GM18907 (cell line): ENCODE measurements at regions not wholly inside any gene's neighbourhood (a gene's known extent, or its start where the extent isn't known, plus 50 kb on each side); places are given as distances from the start of the nearest gene placed in this dataset.
A peak's percentile ranks its signal among the peaks of the same experiment; 100 is the strongest.

Experiments used
- ATAC-seq: cut with Tn5 transposase; IDR thresholded peaks from one replicate; pipeline ENCODE4 v1.9.1; 2021; ENCODE audit warnings: mild to moderate bottlenecking, moderate library complexity; ENCODE audit not compliant: unreplicated experiment

- no peak for ATAC-seq
These were observed 264.0 kb downstream of the MREG start for GRCh38 chr2:215749092-215749957.

GRCh38 chr2:215748446-215748845 lies 264.9 kb downstream of the MREG start:
- no peak for ATAC-seq

DNA sequence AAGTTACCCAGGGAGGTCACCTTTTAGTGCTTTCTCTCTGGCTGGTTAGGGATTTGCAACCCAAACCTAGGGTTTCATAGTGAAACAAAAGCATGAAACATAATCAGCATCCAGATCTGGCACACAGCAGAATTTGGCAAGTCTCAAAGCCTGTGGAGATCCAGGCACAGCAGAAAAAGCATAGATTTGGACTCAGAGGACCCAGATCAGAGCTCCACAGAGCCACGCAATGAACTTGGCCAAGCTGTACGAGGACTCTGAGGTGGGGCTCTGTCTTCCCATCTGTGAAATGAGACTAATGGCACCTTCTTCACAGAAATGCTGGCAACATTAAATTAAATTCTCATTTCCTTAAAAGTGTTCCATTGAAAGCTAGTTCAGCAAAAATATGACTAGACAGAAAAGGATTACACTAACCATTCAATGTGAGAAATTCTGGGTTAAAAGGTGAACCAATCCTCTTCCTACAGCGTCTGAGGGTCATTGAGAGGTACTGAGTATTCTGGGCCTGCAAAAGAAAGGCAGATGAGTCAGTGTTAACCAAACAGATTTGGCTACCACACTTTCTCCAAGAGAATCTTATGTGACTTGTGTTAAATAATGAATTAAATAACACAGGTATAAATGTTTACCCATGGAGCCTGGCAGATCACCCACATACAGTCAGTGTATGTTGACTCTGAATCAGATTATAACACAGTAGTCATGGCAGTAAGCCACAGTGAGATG lies 266.3 kb downstream of the MREG start:
- no peak for ATAC-seq

DNA sequence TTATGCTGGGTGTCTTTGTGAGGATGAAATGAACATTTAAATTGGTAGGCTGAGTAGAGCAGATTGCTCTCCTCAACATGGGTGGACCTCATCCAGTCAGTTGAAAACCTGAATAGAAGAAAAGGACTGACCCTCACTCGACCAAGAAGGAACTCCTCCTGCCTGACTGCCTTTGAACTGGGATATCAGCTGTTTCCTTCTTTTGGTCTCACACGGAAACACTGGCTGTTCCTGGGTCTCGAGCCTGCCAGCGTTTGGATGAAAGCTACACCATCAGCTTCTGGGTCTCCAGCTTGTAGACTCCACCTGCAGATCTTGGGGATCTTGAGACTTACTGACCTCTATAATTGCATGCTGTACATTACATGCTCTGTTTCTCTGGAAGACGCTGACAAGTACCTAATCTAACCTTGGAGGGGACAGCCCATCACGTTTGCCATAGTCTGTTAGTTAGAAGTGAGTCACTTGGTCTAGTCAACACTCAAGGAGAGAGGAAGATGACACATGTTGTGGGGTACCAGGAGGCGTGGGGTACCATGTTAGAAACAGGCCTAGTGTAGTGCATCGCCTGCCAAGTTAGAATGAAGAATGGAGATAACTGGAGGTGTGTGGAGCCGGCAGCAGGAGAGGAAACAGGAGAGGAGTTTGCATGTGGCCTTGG lies 267.0 kb downstream of the MREG start:
- no peak for ATAC-seq

DNA sequence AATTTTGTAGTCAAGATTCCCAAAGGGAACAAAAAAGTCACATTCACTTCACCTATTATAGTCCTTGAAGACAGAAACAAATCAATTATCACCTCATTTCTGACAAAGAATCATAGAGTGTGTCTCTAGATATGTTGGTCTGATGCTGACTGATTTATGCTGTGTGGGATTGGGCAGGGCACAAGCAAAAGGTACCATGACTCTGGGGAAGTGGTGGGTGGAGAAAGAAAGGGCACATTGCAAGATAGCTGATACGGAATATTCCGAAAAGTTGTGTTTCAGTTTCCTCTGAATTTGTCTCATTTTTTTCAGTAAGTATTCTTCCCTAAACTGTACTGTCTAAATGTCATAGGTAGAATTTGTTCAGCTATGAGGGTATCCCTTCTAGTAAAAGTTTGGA lies 268.0 kb downstream of the MREG start:
- ATAC-seq: no peak

DNA sequence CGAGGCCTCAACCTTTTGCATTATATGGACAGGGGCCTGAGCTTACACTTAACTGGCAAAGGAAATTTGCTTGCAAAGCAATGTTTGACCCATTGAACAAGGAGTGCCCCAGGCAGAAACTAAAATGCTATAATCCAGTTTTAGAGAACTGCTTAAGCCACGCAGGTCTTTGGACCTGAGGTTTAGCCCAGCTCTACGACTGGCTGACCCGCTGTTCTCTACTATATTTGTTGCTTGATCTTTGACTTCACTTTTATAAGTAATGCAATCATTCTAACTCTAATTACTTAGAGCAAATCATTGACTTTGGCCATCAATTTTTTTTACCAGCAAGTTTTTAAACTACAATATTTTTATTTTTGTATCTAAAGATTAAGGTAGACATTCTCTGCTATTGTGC lies 268.8 kb downstream of the MREG start:
- no peak for ATAC-seq

DNA sequence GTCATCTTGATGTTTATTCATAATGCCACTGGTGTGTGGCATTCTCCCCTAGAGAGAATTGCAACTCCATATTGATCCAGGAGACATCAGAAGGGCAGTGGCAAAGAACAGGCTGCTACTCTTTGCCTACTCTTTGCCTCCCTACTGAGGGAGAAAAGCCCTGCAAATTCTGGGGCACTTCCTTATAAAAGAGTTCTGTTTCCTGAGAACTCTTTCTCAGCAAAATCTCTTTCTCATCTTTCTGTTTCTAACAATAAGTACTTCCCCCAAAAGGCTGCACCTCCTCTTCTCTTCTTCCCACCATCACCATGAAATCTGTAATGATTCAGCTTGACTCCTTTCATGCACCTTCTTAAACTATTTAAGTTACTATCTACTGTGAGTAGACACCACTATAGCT lies 270.3 kb downstream of the MREG start:
- no peak for ATAC-seq

DNA sequence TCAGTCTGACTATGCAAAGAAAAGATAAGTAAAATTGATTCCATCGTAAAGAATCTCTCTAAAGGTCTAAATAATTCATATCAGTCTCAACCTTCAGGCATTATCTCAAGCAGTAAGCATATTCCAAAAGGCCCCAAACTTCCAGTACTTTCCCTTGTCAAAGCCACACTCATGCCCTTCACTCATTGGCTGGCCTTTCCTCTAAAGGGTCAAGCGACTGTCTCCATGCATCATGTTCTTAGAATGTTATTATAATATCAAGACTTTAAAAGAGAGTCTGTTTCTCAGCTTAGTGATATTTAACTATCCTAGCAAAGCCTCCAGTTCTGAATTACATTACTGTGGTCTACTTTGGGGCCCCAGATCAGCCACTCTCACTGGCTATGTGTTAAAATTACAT lies 271.3 kb downstream of the MREG start:
- ATAC-seq: no peak

DNA sequence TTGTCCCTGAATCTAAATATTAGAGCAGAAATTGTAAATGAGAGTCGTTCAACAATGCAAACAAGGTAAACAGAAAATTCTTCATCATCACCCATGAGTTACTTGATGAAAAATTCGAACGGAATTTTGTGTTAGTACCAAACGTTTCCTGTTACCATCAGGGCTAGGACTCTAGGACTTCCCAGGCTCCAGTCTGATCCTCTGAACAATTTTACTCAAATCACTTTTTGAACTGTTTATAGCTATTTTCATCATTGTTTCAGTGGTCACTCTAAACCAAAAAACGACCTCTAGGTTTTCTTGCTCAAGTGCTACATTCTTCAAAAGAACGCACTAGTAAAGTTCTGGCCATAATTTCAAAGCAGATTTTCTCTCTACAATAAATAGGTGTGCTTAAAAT lies 273.3 kb downstream of the MREG start:
- no peak for ATAC-seq

DNA sequence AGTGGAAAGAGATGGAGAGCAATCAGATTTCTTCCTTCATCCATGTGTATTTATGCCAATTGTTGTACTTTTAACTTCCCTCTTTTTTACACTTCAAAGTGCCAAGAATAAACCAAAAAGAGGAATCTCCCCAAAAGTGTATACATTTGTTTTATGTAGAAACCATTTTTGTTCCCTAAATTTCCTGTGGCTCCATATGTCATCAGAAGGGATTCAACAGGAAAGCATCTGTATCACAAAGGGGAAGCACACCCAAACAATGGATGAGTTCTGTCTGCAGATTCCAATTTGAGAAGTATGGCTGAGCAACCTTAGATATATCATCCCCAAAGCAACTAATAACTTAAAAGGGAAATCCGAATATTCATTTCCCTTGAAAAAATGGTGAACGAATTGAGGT lies 275.0 kb downstream of the MREG start:
- ATAC-seq: no peak

- no peak for ATAC-seq
These were observed 275.9 kb downstream of the MREG start for GRCh38 chr2:215737477-215737876.

DNA sequence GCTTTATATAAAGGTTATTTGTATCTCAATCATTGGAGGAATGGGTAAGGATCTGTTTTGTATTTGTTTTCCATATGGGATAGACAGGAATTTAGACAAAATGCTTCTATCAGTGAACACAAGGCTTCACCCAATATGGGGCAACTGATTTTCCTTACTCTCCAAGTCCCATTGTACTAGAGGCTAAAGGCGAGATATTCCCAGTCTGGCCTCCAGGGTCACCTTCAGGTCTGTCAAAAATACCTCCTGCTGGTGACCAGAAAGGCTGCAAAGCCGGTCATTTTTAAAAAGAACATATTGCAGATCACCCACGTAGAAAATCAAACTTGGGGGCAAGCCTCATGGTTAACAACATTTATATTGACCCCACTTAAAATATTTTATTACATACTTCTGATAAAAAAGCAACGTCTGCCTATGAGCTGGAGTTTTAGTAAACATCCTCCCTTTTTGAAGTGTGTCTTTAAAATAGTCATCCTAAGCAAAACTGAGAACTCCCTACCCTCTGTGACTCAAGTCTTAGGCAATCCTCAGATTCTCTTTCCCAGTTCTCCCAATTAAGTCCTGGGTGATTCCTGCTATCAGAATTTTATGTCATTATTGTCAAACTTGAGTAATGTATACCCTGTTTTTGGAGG lies 276.6 kb downstream of the MREG start:
- ATAC-seq: no peak

- ATAC-seq: no peak
These were observed 282.2 kb downstream of the MREG start for GRCh38 chr2:215731108-215731658.

DNA sequence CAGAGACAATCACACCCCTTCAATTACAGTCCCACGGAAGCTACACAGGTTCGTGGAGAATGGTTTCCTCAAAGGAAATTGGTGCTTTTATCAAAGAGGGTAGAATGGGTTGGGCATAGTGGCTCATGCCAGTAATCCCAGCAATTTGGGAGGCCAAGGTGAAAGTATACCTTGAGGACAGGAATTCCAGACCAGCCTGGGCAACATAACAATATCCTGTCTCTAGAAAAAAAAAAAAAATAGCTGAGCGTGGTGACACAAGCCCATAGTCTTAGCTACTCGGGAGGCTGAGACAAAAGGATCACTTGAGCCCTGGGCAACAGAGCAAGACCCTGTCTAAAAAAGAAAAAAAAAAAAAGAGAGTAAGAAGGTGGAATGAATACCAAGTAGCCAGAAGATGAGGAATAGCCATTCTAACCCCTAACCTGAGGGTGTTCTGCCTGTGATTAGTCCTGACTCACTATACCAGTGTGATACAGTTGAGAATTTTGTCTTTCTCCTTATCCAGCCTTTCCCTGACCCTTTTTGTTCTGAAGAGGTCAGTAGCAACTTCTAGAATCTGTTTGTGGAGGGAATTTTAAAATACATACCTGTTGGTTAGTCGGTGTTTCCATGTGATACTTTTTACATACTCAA lies 283.2 kb downstream of the MREG start:
- no peak for ATAC-seq

GRCh38 chr2:215728504-215729065 lies 284.8 kb downstream of the MREG start:
- peak; percentile 78 for ATAC-seq

DNA sequence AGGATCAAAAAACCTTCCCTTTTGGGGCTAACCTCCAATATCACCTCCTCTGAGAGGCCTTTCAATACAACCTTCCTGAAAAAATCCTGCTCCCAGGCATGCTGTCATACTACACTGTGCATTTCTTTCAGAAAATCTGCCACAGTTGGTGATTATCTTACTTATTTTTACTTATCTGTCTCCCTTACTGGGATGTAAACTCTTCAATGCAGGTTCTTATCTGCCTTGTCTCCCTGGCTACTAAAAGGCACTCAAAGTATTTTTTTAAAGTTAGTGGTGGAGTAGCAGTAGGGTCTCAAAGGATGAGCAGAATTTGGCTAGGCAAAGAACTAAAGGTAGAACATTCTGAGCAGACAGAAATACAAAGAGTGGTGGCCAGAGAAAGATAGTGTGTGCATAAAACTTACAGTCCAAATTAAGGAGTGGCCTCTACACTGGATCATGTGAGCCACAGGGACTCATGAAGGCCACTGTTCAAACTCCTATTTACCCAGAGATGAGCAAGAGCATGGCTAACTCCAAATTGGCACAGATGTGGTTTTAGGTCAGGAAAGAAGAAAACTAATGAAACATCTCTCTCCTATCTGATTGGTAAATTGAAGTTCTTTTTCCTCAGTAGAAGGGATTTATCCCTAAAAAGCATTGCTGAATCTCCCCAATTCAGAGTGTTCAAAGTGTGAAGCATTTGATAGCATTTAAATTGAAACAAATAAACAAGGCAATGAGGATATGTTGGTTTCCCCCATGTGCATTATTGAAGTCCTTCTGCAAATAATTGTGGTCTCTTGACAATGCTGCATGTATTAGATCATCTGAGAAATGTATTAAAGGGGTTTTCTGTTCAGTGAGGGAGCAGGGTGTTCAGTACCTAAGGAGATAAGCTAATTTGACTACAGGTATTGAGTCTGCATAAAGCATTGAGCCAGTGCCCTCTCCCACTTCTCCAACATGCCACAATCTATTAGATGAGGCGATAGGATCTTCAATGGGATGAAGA lies 285.5 kb downstream of the MREG start:
- ATAC-seq: peak; percentile 30

- ATAC-seq: no peak
These were observed 287.3 kb downstream of the MREG start for GRCh38 chr2:215726070-215726469.

DNA sequence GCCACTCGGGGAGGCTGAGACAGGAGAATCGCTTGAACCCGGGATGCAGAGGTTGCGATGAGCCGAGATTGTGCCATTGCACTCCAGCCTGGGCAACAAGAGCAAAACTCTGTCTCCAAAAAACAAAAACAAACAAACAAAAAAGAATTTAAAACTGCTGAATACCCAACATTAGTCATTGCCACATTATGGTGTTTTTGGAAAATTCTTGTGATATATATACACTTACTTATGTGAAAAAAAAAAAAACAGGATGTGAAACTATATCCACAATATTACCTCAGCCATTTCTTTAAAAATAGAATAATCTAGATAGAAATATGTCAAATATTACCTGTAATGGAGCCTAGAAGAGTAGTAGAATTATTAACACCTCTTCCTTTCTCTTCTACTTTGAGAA lies 288.3 kb upstream of the FN1 start:
- no peak for ATAC-seq

DNA sequence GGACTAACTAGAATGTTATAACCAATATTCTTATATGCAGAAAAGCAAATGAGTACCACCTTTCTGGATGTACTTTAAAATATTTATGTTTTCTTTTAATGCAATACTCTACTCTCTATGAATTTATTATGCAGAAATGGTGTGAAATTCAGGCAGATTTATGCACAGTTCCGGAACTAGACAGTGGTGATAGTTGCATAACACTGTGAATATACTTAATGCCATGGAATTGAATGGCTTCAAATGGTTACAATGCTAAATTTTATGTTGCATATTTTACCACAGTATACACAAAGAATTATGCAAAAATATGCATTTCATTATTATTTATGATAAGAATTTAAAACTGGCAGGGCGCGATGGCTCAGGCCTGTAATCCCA lies 287.8 kb upstream of the FN1 start:
- ATAC-seq: no peak
